Right hindlimb (tissue), 1 donor: ENCODE measurements at regions not wholly inside any gene's neighbourhood (a gene's known extent, or its start where the extent isn't known, plus 50 kb on each side); places are given as distances from the start of the nearest gene placed in this dataset.

Experiments used
- DNase-seq: peaks from one replicate; pipeline ENCODE4 v3.0.0-alpha.2; 2018

DNA sequence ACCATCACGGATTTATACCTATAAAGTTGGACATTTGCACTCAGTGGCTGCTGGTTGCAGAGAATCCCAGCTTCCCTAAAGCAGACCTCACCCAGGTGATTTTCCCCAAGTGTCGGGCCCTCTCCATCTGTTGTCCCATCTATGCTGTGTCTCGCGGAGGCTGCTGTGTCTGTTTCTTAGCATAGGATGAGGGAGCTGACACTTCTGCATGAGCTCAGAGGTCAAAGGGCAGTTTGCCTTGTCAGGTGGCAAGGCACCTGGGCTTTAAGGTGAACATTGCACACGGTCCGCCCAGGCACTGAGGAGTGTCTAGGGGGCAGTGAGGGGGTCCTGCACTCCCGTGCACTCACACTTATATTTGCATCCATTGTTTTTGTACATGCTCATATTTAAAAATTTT, 151.6 kb downstream of the ZIC5 start:
- DNase-seq: no peak

DNA sequence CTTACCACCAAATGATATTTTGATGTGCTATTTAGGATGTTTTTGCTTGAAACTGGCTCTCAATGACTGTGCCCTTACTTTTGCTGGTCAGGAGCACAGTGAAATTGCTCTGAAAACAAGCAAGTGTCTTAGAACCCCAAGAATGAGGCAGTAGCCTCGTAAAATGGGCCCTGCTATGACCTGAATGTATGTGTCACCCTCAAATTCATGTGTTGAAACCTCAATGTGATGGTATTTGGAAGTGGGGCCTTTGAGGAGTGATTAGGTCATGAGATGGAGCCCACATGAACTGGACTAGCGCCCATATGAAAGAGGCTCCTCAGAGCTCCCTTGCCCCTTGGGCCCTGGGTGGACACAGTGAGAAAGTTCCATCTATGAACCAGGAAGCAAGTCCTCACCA, 155.2 kb downstream of the ZIC5 start:
- DNase-seq: no peak

DNA sequence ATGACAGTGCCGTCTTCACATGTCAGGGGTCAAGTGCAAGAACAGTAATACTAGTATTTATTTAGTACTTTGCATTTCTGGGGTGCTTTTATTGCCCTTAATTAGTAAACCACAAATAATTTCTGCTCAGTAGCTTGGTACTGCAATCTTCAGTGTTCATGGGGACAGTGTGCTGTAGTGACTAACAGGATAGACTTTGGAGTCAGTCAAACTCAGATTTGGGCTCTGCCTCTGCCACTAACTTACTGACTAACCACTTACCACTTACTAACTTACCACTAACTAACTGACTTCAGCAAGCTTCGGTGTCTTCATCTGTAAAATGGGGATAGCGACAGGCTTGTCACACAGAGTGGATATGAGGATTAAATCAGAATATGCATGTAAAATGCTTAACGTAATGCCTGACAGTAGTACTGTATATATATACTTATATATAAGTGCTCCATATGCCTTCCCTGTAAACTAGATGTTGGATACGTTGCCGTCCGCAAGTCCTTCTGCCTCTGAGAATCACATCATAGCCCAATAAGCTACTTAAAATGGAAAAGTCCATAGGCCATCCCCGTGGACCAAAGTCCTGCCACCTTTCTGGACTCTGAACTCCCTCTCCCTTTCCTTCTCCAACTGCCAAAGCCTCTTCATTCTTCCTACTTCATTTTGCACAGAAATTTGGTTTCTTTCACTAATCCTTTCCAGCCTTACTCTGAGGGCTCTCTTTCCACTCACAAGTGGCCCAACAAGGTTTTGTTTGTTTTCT, 158.1 kb downstream of the ZIC5 start:
- no peak for DNase-seq

DNA sequence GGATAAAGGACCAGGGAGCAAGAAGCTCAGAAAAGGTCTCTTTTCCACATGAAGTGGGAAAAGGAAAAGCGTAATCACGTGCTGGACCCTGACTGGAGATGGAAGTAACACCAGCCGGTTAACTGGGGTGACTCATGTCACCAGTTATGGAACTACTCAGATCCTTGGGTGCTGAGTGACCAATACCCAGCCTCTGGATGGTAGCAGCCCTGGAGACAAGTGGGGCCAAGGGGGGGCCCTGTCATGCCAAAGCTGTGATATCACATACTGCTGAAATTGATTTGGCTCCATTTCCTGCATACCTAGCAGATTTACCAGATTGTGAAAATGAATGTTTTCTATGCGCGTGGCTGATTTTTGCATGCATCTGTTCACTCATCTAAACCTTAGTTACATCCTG, 158.9 kb downstream of the ZIC5 start:
- DNase-seq: no peak

DNA sequence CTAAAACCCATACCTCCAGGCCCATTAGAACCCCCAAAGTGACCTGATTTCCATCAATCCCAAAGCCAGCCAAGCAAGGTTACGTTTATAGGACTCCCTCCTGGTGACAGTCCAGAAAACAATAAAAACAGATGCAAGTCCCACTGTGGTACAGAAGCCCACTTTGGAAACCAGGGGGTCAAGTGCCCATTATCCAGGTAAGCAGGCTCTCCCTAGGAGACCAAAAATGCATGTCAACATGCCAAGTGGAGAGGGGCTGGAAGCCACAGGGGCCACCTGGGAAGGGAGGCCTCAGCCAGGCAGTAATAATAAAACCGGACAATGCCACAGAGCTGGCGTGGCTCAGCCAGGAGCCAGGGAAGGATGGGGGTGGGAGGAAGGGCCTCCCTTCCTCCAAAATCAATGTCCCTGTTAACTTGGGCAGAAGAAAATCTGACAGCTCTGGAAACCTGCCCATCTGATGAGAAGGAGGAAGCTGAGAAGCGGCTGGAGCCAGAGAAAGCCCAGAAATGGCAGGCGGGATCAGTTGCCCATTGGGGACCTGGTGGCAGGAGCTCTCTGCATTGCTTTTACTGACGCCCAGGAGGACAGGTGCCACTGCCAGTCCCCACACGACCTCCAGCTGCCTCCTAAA, 160.4 kb downstream of the ZIC5 start:
- DNase-seq: no peak

DNA sequence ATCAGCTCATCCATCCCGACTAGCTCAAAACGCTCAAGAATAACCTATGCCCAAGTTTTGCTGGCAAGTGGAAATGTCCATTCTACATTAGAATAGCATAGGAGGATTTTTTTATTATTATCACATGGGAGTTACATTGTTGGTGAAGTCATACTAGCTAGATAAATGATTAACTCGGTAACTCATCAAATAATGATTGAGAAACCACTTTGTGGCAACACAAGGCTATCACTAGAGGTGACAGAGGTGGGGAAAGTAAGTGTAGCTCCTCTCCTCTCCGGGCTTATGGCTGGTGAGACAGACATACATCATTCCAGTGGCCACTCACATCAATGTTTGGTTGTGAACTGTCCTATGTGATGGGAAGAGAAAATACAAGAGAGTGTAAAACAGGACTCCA, 161.6 kb downstream of the ZIC5 start:
- DNase-seq: no peak

DNA sequence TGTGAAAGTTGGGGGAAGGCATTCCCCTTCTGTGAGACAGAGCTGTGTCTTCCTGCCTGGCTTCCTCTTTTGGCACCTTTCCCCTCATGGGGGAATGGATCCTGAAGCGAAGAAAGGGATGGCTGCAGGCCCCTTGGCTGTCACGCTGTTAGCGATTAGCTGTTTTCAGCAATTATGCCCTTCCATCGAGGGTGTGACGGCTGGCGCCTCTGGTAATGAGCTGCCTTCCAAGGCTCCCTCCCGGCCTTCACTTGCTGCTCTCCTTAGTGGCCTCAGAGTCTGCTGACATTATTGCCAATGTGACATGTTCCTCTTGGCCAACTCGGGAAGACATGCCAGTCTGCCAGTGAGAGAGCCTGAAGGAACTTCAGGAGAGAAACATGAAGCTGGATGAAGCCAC, 162.1 kb downstream of the ZIC5 start:
- DNase-seq: no peak

DNA sequence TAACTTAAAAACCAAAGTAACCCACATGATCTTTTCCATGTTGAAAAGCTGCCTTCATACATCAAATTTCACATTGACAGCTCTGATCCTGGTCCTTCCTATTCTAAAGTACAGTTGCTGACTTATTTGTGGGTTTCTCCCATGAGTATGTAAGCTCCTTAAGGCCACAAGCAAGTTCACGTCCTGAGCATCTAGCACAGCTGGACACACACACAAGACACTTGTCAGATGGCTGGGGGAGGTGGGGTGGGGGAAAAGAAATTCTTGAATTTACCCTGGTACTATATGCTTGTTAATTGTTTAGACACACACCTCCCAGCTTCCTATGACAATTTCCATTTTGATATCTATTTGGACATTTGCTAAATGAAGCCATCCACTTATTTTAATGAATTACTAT, 162.8 kb downstream of the ZIC5 start:
- no peak for DNase-seq

DNA sequence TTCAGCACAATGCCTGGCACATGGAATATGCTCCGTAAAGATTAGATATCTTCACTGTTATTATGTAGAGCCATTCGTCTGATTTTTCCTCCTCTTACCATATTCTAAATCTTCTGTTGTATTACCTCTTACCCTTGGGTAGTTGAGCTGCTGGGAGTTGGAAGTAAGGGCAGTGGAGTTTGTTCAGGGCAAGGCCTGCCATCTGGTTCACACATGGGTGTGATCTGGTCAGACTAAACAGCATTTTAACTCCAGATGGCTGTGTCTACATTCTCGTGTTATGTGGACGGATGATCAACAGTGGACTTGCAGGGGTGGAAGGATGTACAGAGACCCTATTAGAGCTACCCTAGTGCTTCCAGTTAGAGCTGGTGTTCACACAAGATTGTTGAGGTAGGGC, 164.9 kb downstream of the ZIC5 start:
- DNase-seq: no peak

DNA sequence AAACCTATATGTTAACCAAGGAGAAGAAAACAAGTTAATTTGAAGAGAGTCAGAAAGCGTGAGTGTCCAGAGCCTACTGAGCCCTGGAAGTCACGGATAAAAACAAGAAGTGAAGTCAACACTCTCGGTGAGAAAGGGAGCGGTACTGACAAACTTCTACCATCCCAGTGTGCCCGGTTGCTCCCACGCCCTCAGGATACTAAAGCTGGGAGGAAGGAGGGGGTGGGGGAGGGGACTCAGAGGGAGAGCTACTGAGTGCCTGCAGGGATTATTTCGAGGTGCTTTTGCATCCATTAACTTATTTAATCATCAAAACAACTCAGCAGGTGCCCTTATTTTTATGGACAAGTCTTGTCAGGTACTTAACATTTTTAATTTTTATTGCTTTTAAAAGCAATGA, 166.2 kb downstream of the ZIC5 start:
- DNase-seq: no peak

DNA sequence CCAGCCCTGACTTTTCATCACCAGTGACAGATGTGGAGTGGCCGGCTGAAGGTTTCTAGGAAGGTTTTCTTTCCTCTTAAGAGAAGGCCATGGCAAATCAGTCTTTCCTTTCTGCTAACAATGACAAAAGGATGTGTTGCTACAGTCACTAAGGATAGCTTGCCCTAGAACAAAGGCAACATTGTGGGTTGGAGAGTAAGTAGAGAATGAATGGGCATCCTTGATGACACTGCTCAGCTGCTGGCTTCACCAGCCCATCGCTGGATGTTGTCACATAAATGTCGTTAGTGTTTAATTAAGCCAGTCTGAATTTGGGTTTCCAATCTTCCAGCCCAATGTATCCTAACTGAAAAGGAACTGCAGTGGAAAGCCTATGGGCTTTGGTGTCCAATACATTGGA, 168.4 kb downstream of the ZIC5 start:
- no peak for DNase-seq

DNA sequence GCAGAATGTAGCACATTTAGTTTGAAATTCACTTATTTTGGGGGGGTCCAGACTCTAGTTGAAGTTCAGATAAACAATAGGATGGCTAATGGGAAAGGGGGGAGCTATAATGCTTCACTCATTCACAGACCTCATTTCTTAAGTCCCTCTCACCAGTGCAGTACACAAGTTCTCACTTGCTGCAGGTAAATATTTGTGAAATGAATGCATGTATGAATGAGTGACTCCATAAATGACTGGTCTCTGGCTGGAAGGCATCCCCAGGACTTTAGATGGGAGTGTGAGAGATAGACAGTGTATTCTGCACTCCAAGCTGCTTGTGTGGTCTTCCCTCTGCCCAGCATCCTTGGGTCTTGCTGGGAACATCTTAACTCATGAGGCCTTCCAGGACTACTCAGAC, 169.2 kb downstream of the ZIC5 start:
- DNase-seq: no peak

DNA sequence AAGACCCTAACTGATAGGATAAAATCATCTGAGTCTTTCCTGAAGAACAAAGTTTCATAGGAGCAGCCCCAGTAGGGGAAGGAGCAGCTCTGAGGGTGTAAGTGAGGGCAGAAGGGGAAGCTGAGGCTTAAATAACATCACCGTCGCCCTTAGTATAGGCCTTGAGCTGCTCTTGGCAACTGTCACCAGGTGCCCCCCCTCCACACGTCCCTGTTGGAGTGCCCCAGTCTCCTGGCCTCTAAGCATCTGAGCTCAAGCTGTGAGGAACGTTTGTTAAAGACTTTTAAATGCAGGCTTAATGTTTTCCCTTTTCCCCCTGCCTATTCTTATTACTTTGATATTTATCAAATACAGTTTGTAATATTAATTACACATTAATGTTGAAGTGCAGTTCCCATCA, 170.6 kb downstream of the ZIC5 start:
- no peak for DNase-seq

DNA sequence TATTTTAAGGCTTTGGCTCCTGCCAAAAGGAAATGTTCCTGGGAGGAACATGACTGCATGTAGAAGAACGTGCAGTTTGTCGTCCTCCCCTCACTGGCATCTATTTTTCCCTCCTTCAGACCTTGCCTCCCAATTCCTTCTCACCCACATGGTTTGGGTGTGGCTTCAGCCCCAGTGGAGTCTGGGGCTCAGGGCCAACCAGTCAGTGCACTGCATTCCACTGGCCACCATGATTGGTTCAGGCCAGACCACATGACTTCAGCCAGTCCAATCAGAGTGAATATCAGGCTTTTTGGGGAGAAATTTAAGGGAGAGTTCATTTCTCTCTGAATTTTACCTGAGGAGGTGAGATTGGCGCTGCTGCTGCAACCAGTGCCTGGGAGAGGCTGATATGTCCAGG, 171.6 kb downstream of the ZIC5 start:
- DNase-seq: no peak

DNA sequence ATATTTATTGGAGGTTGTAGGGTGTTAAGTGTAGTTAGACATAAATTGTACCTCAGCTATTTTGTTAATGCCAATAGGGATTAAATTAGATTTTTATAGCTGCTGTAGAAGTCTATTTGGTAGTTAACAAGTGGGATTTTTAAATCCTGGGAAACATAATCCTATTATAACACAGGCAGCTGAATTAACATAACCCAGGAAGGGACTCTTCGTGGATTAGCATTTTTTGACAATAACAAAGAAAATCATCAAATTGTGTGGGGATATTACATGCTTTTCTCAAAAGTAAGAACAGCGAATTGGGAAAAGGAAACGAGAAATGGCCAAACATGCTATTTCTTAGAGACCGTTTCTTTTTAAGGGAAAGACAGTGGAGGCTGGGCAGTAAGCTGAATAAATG, 172.8 kb downstream of the ZIC5 start:
- DNase-seq: no peak

DNA sequence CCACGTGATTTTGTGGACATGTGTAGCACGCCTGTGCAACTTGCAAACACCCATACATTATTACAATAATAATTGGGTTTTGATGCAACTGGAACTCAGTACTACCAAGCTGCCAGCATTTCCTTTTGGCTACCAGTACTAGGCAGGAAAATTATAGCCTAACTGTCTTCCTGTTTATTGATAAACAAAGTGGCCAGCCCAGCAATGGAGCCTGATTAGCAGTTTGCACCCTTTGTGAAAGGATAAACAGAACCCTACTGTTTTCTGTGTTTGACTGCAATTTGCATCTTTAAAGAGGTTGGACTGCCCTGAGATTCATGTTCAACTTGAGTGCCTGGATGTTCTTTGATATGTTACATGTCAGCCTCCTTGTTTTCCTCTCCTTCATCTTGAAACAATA, 173.9 kb downstream of the ZIC5 start:
- DNase-seq: no peak

DNA sequence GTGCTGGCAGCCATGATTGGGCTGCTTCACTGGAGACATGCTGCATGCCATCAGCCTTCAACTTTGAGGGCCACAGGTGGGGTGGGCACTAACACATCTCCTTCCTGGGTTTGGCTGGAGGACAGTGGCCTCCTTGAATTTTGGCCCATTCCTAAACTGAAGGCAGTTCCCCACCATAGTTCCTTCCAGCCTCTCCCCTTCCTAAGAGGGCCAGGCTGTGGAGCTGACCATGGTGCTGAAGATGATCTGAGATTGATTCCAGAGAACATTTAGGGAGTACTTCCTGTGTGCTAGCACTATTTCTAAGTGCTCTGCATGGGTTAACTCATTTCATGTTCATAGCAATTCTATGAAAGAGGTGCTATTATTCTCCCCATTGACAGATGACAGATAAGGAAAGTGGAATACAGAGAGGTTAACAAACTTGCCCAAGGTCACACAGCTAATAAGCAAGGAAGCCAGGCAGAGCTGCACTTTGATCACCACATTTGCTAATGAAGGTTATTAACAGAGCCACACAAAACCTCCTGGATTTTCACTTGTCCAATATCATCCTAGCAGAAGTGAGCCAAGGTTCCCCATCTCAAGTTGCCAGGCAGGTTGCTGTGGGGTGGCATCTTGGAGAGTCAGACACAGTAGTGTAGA, 175.3 kb downstream of the ZIC5 start:
- peak; percentile 59 for DNase-seq

DNA sequence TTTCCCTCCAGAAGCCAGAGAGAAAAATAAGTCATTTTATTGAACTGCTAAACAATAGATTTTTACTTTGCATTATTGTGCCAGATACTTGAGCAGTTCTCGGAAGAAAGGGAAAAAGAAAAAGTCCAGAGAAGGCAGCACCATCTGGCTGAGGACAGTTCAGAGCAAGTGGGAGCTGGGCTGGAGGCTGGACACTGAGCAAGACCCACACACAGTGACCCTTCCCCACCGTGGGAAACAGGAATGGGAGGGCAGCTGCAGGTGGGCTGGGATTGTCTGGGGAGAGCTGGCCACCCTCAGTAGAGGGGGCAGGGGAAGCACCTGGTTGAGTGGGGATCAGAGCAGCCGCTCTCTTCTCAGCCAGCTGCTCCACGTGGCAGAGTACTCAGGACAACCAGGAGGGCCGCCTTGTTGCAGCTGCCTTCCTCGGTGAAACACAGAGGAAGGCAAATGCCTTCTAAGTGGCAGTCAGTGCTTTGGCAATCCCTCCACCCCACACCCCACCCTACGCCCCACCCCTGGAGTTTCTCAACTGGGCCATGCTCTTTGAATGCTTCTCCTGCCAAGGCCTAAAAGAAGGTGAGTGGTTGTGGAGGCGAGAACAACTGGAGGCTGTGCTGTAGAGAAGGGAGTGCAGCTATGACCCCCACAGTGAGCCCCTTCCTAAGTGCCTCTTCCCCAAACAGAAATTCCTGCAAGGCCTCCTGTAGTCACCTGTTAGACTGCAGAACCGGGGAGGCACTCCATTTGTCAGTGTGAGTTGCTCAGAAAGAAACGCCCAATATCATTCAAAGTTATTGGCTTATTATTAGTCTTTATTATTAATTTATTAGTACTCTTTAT, 179.3 kb downstream of the ZIC5 start:
- no peak for DNase-seq

DNA sequence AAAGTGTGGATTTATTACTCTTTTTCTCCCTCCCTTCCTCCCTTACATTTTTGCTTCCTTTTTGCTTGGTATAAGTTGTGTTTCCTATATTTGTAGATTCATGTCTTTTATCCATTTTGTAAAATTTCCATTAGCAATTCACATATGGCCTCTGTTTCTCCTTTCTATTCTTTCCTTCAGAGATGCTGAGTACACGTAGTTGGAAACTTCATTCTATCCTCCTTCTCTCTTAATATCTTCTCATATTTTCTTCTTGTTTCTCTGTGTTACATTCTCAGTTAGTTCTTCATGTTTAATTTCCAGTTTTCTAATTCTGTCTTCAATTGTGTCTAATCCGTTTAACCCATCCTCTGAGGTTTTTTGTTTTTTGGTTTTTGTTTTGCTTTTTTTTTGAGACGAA, 188.9 kb downstream of the ZIC5 start:
- no peak for DNase-seq

DNA sequence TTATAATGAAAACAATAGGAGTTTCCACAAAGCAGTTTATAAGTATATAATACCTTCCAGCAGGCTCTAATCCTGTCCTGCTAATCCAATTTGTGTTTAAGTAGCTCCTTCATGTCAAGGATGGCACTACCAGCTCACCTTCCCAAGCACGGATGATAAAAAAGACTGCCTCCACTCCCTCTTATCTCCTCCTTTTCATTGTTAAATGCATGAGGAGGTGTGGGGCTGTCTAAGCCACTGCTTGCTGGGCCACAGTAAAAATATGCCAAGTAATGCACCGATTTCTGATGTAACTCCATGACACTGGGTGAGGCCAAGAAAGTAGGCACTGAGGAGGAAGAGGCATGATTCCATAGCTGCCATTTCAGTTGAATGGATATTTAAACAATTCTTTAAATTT, 193.1 kb downstream of the ZIC5 start:
- DNase-seq: no peak

DNA sequence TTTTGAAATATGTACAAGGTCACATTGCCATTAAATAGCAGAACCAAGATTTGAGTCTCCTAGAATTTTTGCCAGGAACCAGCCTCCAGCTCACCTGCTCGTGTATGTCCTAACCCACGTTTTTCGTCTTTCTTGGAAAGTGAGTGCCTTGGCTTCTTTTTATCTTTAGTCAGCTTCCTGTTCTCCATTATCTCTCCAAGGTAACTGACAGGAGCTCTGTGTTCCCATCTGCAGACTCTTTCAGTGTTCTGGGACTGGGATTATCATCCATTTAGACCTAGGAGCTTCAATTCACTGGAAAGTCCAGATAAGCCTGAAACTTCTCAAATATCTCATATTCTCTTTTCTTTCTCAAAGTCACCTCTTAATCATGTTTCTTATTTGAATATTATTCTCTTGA, 193.7 kb downstream of the ZIC5 start:
- DNase-seq: no peak

DNA sequence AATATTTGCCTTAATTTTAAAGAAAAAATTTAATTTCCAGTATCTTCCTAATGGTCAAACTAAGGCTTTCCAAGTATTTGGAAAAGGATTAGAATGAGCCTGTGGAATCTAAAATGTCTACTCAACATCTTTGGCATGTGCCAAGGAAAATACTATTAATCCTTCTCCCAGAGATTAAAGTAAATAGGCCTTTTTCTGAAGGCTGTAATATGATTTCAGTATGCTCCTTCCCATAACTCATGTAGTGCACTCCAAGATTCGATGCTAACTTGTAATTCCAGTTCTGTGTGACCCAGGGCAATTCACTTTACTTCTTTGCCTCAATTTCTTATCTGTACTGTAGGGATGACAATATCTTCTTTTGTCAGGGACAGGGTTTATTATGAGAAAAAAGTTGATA, 196.9 kb downstream of the ZIC5 start:
- no peak for DNase-seq

DNA sequence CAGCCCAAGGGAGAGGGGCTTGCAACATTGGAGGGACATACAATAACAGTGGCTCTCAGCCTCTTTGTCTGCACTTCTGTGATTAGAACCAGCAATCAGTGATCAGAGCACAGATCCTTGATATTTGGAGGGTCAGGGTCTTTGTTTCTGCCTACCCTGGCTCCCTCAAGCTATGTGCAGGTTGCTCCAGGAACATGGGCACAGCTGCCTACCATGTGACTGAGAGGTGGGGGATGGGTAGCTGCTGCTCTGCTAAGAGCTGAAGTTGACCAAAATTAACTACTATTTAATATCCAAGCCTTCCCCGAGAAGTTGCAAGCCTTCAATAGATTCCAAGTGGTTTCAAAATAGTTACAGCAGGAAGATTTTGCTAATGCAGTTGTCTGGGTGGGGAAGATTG, 202.6 kb downstream of the ZIC5 start:
- no peak for DNase-seq

DNA sequence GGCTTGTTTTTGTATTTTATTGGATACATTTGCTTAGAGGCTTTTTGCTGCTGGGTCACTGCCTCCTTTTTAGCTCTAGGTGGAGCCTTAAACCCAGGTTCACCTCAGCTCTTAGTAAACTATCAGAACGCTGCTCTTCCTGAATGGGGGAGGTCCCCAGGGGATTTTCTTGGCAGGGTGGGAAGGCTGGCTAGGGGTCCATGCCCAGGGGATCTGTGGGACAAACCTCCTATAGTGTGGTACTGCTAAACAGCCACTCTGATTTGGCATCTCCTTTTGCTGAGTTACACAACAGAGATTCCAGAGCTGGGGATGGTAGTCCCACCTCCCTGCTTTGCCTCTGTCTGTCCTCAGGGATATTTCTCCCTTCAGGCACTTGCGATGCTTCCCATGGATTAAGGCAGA, 204.9 kb downstream of the ZIC5 start:
- no peak for DNase-seq
